HEK293 (cell line): ENCODE measurements at regions not wholly inside any gene's neighbourhood (a gene's known extent, or its start where the extent isn't known, plus 50 kb on each side); places are given as distances from the start of the nearest gene placed in this dataset.

Experiments used
- GFI1B ChIP-seq: fragments of 450-650 bp; formaldehyde crosslinking; IDR thresholded peaks from 2 replicates; pipeline ENCODE4 v1.5.1; 2016; ENCODE audit warnings: missing biosample characterization, missing genetic modification characterization
- SP2 ChIP-seq: fragments of 450-650 bp; formaldehyde crosslinking; IDR thresholded peaks from 2 replicates; pipeline ENCODE4 v1.5.1; 2016; ENCODE audit warnings: missing biosample characterization, missing genetic modification characterization
- TCF7L2 ChIP-seq: IDR thresholded peaks from 2 replicates; pipeline ENCODE4 v1.6.1; 2011; ENCODE audit warnings: low read depth, mild to moderate bottlenecking, inconsistent platforms, low read length, moderate library complexity, borderline replicate concordance
- WT1 ChIP-seq: fragments of 450-650 bp; formaldehyde crosslinking; IDR thresholded peaks from 2 replicates; pipeline ENCODE4 v1.5.1; 2016; ENCODE audit warnings: missing biosample characterization, missing genetic modification characterization
- YY1 ChIP-seq: fragments of 450-650 bp; formaldehyde crosslinking; IDR thresholded peaks from 2 replicates; pipeline ENCODE4 v1.5.1; 2018; ENCODE audit warnings: missing biosample characterization, missing genetic modification characterization
- ZNF138 ChIP-seq: fragments of 450-650 bp; formaldehyde crosslinking; IDR thresholded peaks from 2 replicates; pipeline ENCODE4 v1.5.1; 2016; ENCODE audit warnings: missing biosample characterization, missing genetic modification characterization, borderline replicate concordance
- TF ChIP-seq, protein P1 (sequence below): fragments of 450-650 bp; formaldehyde crosslinking; IDR thresholded peaks from 2 replicates; pipeline ENCODE4 v1.5.1; 2016; ENCODE audit warnings: missing biosample characterization, missing genetic modification characterization, low read depth
- TF ChIP-seq, protein P2 (sequence below): fragments of 450-650 bp; formaldehyde crosslinking; IDR thresholded peaks from 2 replicates; pipeline ENCODE4 v1.5.1; 2016; ENCODE audit warnings: missing biosample characterization, missing genetic modification characterization

DNA sequence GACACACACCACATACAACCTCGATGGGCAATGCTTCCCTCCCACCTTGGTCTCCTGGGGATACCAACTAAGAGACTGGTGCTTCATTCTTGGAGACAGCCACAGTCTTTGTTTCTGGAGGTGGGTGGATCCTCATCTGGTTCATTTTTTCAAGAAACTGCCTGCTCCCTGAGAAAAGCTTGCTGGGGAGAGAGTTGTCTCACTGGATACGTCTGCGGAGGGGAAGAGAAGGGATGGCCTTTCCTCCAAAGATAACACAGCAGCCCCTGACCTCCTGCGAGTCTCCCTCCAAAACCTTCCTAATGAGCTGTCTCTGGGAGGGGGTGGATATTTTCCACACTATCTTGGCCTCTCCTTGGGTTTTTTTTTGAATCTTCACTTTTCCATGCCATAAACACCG lies 221.2 kb downstream of the SOX9 start:
- TF ChIP-seq ZNF138 (tag by site-specific recombination) (no peak), SP2 (no peak), YY1 (tag by site-specific recombination) (no peak), TCF7L2 (no peak), WT1 (tag by site-specific recombination) (no peak), GFI1B (tag by site-specific recombination) (no peak)
- TF ChIP-seq, protein P1, sequence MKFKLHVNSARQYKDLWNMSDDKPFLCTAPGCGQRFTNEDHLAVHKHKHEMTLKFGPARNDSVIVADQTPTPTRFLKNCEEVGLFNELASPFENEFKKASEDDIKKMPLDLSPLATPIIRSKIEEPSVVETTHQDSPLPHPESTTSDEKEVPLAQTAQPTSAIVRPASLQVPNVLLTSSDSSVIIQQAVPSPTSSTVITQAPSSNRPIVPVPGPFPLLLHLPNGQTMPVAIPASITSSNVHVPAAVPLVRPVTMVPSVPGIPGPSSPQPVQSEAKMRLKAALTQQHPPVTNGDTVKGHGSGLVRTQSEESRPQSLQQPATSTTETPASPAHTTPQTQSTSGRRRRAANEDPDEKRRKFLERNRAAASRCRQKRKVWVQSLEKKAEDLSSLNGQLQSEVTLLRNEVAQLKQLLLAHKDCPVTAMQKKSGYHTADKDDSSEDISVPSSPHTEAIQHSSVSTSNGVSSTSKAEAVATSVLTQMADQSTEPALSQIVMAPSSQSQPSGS (tag by site-specific recombination) = no peak
- TF ChIP-seq, protein P2, sequence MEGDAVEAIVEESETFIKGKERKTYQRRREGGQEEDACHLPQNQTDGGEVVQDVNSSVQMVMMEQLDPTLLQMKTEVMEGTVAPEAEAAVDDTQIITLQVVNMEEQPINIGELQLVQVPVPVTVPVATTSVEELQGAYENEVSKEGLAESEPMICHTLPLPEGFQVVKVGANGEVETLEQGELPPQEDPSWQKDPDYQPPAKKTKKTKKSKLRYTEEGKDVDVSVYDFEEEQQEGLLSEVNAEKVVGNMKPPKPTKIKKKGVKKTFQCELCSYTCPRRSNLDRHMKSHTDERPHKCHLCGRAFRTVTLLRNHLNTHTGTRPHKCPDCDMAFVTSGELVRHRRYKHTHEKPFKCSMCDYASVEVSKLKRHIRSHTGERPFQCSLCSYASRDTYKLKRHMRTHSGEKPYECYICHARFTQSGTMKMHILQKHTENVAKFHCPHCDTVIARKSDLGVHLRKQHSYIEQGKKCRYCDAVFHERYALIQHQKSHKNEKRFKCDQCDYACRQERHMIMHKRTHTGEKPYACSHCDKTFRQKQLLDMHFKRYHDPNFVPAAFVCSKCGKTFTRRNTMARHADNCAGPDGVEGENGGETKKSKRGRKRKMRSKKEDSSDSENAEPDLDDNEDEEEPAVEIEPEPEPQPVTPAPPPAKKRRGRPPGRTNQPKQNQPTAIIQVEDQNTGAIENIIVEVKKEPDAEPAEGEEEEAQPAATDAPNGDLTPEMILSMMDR = no peak
